ENCODE measurements at regions not wholly inside any gene's neighbourhood (a gene's known extent, or its start where the extent isn't known, plus 50 kb on each side); places are given as distances from the start of the nearest gene placed in this dataset.
A peak's percentile ranks its signal among the peaks of the same experiment; 100 is the strongest.

DNA sequence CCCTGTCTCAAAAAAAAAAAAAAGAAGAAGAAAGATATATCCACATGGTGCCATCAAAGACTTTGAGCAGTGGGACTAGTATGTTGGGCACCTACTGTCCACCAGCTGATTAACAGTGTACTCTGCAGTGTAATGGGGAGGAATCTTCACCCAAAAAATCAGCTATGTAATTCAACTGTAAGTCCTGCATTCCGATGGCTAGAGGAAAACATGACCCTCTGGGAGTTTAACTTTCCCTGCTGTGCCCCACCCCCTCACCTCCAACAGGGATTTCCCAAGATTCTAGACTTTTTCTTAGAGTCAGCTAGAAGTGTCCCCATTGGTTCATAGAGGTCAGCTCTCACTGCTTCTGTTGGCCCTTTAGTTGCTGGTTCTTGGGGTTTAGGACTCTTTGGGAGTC lies 221.2 kb upstream of the CLINT1 start:
- DNase-seq = no peak

DNA sequence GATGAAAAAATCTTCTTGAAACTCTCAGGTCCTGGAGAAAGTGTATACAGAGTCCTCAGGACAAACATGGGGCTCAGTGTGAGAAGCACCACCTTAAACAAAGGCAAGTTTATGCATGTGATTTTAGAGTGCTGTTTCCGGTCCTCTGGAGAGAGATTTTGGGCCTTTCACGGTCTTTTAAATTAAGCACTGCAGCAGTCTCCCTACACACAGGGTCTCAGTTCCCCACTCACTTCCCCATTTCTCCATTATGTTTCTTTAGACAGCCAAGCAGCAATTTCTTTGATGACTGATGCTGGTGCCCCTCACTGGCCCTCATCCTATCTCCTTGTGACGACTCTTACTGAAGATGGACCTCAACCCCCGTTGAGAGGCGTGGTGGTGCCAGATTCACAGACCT lies 220.2 kb upstream of the CLINT1 start:
- no peak for DNase-seq

DNA sequence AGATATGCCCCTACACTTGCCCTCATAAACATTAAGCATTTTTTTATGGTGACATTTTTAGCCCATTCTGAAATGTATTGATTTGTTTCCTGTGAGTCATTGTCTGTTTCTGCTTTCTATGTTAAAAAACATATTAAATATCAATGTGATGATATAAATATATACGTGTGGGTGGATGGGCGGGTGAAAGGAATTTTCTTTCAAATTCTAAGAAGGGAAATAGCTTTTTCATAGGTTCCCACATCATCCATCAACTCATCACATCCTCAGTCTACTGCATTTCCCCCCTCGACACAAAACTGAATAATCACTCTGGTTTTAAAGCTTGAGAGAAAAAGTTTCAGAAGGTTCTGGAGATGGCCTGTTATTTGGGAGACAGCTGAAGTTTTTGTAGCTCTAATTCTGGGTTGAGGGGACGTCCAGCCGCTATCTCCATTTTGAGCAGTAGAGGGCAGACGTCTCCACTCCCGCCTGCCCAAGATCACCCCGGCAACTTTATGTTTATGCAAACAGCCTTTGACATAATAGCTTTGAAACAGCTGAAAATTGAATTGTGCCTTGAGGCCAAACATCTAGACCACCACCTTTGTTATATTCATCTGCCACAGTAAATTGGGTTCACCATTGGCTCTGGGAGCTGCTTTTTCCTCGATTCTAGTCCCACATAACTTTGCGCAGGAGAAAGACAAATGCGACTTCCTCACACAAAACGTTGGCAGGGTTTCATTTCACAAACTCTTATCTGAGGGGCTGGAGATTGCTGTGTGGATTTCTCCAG lies 216.2 kb upstream of the CLINT1 start:
- DNase-seq = peak; percentile 64

DNA sequence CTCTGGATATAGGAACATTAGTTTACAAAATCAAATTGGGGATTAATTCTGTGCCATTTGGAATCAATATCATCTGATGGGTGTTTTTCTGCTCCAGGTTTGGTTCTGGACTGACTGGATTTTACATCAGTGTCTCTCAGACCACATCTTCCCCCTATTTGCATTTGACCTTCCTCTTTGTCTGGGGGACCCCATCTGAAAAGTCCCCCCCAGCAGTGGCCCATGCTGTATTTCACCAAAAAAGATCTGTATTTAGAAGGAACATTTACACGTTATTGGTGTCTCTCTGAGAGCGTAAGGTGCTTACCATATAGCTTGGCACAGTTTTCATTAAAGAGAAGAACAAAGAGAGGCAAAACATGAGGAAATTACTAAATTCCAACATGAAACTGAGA lies 215.6 kb upstream of the CLINT1 start:
- DNase-seq = no peak

DNA sequence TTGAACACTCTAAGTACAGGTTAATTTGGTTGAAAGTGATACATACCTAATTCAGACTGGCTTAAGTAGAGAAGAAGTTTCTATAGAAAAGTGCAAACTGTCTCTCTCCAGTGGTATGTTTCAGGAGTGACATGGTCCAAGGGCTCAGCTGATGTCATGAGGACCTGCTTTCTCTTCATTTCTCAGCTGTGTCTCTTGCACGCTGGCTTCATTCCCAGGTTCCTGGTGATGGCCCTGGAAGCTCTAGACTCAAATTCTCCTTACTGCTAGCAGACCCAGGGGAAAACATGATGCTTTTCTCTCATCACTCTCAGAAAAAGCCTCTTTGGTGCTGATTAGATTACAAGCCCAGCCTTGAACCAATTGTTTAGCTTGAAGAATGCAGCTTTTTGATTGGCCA lies 211.9 kb upstream of the CLINT1 start:
- DNase-seq = no peak

DNA sequence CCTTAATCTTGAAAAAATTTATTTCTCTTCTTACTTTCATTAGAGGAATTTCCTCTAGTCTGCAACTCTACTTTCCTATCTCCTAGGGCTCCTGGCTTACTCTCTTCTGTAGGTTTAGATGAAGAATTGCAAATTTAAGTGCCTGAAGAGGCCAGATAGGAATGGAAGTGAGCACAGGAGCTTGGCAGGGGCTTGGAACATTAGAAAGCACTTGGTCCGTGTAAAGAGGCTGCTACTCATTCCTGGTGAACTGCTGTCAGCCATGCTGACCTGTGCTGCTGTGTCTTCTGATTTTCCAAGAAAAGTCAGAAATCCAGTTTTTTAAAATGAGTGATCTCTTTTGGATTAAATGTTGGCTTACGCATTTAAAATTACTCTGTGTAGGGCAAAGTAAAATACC lies 210.9 kb upstream of the CLINT1 start:
- DNase-seq = no peak

DNA sequence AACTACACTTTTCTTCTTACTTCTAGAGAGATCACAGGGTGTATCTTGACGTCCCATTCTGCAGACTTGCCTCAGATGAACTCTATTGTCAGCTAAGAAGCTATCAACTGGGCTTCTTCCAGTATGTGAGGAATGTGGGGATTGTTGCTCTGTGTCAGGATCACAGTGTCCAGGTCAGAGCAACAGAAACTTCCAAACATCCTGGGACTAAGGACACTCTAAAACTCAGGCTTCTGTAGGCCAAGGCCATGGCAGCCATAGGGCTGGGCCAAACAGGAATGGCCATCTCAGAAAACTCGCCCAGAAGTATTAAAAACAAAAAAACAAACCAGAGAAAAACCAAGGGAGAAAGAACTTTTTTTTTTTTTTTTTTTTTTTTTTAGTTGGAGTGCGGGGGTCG lies 210.0 kb upstream of the CLINT1 start:
- no peak for DNase-seq

DNA sequence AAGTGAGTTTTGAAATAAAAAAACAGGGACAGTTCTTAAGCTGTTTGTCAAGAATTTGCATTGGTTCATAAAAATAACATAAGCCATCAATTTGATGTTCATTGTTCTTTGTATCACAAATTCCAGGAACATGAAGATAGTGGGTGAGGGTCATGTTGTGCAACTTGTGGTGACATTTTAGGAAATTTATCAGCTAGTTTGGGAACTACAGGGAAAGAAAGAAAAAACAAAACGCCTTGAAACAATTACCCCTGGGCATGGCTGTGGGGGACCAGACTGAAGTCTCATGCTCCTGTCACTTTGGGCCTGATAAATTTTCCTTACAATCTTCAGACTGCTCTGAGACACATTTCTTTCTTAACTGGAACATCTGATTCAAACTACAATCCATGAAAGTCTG lies 207.1 kb upstream of the CLINT1 start:
- no peak for DNase-seq

DNA sequence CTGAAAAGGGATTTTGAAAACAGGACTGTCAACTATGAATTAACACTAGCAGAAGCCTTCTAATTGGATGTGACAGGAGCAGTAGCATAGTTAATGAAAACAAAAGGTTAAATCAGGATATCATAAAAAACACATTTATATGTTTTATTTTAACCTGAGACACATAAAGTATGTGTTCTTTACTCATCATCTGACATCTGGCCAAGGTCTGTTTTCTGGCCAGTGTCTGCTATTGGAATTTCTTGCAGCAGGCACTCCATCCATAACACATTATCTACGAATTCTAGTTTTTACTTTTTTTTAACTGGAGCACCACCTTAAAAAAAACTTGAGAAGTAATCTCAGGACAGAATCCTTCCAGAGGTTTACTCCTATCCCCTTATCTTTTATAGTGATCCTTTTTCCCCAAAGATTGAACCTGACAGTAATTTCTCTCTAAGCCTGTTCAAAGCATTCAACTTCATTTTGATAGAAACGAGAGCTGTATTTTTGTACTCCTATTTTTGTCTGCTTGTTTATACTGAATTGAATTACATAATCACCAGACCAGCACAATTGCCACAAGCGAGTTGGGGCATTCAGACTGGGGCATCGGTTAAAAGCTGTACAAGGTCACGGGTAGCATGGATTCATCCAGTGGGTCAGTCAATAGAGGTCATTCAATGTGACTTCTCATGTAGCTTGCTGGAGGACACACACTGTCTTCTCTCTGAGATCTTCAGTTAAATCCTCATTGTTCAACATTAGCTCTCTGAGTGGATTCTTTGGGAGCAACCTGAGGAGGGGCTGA lies 205.6 kb upstream of the CLINT1 start:
- DNase-seq = no peak

DNA sequence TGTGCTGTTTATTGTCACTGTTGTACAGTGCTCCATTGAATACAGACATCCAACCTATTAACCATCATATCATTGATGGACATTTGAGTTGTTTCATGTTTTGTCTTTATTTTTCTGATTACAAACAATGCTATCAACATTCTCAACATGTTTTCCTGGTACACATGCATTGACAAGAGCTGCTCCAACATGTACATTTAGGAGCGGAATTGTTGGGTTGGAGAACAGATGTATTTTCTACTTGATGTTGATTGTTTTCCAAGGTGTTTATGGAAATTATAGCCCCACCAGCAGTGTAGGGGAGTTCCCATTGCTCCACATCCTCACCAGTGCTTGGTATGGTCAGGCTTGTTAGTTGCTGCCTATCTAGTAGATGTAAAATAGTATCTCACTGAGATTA lies 204.1 kb upstream of the CLINT1 start:
- no peak for DNase-seq

DNA sequence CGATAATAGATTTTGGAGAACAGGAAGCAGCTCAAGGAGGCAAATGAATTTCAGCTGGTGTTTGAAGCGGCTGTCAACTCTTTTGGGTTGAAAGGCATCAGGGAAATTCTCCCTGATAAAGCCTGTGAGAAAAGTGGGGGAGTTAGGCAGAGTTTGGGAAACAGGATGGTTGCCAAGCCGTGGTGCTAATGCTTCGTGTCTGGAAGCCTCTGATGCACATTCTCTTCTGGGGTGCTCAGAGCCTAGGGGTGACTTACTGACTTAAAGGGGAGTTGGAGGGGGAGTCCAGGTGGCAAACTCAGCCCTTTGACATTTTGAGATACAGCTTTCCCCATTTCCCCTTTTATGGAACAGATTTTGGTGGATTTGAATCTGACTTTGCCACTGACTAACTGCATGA lies 202.5 kb upstream of the CLINT1 start:
- DNase-seq = no peak

DNA sequence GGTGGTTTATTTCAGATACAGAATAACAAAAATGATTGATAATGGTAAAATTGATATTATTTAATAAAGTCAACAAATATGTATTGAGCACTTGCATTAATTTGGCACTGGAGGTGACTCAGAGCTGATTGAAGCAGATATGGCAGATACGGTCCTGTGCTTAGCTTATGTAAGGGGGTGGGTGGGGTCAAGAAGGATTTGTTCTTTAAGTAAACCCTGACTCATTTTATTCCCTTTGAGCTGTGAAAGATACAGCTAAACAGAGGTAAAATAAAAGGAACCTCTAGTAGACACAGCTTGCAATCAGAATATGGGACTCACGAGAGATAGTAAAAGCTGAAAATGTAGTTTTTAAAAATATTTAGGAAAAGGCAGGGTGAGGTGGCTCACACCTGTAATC lies 201.3 kb upstream of the CLINT1 start:
- DNase-seq = no peak

DNA sequence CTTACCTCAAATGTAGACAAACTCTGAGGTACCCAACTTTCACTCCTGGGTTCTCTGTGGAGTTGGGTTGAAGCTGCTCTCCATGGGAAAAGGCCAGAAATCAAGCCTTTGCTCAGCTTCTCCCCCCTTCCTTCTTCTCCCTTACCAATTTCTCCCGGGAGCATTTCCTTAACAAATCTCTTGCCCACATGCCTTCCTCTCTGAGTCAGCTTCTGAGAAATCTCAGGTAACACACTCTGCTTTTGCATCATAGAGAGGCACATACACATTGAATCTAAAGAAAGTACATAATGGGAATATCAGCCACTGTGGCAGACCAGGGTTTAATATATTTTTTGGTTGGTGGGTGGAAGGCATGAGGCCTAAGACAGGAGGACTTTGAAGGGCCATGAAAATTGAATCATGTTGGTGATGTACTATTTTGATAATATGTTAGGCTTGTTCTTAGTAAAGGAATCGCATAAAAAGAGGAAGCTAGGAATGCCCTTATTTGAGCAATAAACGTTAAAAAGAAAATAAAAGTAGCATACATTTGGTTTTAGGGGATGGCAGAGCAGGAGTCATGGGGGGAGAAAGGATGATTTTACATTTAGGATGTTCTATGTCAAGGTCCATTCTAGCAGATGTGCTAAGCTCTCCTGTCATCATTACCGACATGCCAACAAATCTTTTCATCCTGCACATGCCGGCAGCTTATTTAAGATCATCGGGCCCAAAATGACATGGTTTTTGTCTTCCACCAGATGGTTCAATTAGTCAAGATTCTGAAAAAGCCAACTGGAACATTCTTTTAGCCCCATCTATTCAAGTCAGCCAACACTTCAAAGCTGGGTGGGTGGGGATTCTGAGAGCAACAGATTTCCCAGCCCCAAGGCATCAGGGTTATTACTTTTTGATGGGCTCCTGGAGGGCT lies 199.5 kb upstream of the CLINT1 start:
- no peak for DNase-seq

DNA sequence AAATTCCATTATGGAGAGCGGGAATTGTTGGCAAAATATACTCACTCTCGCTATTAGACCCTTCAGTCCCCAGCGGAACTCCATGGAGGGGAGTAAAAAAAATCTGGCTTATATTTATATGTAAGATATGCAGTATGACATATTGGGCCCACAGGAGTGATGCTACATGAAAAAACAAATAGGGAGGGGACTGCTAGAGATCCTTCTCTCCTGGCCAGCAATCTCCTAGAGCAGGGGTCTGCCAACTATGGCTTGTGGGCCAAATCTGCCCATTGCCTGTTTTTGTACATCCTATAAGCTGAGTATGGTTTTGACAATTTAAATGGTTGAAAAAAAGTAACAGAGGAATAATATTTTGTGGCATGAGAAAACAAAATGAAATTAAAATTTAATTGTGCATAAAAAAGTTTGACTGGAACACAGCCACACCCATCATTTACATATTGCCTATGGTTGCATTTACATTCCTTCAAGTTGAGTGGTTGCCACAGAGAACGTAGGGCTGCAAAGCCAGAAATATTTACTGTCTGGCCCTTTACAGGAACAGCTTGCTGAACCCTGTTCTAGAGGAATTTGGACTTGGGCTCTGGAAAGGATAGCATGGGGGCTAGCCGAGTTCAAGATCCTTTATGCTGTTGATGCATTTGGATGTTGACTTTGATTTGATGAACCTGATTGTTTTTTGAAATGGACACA lies 197.3 kb upstream of the CLINT1 start:
- DNase-seq = no peak

DNA sequence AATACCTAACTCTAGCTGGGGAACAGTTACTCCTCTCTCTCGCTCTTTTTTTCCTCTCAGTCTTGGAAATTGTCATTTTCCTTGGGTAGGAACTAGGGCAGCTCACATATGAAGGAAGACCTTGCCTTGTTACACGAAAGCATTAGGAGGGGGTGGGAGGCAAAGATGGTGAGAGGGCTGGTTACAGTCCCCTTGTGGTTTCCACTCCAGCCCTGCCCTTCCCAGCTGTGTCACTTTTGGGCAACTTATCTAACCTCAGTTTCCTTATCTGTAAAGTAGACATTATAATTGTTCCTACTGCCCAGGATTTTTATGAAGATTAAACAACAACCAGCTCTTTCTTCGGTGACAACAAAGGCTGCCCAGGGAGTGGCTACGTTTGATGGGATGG lies 196.2 kb upstream of the CLINT1 start:
- DNase-seq = no peak

DNA sequence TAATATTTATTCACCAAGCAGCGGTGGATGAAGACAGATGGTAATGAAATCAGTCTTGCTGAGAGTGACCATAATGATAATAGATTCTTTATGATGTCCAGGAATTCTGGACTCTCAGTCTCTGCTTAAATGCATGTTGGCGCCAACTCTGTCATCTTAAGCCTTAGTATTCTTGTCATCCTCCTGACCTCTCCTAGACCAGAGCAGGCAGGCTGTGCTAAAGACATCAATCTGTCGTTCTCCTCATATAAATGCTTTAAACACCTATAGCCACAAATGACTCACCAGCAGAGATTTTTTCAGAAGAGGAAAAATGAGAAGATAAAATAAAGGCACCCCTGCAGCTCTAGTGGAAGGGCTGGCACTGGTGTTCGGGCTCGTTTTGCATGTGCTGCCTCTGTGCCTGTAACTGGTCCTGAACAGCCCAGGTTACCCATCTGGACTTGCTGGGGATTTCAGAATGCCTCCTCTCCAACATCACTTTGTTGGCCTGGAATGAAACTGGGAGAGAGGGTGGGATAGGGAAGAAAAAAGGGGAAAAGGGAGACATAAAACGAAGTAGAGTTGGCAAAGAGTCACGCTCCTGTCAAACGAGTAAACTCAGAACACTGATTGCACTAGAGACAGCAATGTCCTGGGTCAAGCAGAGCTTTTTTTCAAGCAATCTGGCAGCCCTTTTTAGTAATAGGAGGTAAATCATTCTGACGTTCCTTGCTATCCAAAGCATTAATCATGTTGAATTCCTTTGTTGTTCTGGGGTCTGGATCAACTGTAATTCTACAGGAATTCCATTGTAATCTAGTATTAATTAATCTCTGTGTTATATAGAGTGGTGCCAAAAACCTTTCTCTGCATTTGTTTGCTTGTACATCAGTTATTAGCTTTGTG lies 195.5 kb upstream of the CLINT1 start:
- DNase-seq = no peak

DNA sequence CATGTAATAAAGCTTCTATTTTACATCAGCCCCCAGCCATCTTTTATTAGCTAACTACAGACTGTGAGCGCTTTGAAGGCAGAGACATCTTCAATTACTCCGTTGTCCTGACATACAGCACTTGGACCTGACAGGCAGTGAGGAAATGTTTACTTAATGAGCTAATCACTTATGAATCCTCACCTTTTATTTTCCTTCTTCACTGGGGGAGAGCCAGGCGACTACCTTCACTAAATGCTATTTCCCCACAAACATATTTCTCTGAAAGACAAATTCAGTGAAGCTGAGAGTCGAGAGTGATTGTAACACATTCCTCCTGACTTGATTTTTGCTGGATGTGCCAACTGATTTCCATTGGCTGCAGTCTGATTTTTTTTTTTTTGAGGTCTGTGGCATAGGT lies 192.1 kb upstream of the CLINT1 start:
- no peak for DNase-seq

DNA sequence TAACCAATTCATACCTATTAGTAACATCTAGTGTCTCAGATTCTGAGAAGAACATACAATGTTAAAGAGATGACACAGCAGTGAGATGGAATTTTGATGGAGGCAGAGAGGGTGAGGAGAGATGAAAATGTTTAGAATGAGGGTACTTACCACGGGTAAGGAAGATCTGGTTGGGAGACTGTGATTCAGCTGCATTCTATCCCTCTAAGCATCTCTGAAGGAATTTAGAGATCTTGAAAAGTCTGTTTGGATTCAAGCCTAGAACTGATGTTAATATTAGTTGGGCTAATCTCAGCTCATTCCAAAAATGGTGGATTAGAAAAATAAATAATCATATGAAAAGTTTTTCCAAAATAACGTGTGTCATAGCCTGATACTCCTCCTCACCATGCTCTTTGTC lies 191.5 kb upstream of the CLINT1 start:
- DNase-seq = no peak

DNA sequence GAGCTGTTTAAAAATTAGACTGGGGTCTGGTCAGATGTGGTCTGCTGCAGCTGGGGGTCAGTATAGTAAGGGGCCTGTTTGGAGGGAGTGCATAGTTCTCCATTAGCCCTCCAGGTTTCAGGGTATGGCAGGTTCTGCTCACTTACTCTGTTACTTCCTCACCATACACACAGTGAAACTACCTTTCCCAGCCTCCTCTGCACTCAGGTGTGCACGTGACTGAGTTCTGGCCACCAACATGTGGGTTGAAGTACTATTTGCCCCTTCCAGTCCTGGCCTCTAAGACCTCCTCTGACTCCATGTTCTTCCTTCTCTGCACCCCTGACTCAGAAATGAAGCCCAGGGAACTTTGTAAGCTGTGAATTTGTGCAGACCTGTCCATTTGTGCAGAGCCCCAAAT lies 190.5 kb upstream of the CLINT1 start:
- no peak for DNase-seq

DNA sequence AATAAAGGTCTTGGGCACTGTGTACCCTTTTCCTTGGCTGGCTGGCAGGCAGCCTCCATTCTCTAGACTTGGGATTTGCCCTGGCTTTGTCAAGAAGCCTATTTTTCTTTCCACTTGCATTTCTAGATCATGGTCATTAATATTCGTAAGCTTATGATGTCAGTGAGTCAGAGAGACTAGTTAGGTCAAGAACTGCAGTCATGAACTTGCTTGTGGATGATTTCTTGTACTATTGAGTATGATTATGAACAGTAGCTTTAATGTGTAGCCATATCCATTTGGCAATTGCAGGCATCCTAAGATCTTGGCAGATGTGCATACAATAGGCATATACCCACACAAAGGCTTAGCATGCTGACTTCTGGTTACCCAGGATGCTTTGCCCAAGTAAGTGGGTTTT lies 186.8 kb upstream of the CLINT1 start:
- no peak for DNase-seq

DNA sequence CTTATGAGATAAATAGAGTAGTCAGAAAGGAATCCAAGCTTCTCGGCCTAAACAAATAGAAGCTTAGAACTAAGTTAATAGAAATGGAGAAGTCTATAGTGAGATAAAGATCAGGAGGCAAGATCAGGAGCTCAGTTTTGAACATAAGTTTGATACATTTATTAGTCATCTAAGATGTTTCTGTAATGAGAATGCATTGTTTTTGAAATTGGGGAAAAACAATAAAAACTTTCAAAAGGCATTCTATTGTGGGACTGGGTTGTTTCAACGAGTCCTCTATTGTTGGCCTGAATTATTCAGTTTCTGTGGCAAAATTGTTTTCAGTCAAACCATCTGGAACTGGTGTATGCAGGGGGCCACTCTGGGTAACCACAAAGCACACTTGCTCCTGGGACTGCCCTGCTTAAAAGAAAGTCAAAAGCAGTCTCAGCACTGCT lies 181.0 kb upstream of the CLINT1 start:
- DNase-seq = no peak

DNA sequence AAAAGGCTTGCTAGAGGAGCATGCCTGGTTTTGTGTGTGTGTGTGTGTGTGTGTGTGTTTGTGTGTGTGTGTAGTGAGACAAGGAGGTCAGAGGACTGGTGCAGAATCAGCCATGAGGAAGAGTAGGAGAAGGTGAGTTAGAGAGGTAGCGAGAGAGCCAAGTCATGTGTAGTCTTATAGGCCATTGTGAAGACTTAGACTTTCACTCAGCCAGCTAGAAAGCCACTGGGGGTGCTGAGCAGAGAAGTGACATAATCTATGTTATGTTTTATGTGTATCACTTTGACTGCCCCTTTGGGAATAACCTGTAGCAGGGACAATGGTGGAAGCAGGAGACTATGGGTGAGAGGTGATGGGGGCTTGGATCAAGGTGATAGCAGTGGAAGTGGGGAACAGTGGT lies 180.5 kb upstream of the CLINT1 start:
- no peak for DNase-seq

Measured in activated CD8-positive, alpha-beta memory T cell treated with anti-CD3 and anti-CD28 coated beads for 24 hours (primary cell).